Islet of Langerhans (tissue), 1 donor: ENCODE measurements at regions not wholly inside any gene's neighbourhood (a gene's known extent, or its start where the extent isn't known, plus 50 kb on each side); places are given as distances from the start of the nearest gene placed in this dataset.

Experiments
- FAIRE-seq: peaks from one replicate; lab custom pipeline; 2011; peaks lifted over from hg19 to GRCh38; lab: Jason Lieb, UNC

DNA sequence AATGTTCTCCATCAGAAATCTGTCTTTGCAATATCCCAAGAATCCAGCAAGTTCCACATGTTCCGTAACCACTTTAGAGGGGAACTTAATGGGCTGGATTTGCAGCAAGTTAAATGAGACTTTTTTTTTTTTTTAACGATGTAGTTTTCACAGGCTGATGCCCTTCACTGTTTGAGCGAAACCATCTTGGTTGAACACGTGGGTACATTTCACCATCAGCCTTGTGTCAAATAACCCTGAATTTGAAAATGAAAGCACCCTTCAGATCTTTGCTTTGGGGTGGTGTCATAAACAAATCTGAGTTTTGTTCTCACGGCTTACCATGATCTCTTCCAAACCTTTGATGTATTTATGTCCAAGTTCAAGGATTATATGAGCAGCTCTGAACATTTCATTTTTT is 73.7 kb upstream of the EXOC2 start:
- no peak for FAIRE-seq

DNA sequence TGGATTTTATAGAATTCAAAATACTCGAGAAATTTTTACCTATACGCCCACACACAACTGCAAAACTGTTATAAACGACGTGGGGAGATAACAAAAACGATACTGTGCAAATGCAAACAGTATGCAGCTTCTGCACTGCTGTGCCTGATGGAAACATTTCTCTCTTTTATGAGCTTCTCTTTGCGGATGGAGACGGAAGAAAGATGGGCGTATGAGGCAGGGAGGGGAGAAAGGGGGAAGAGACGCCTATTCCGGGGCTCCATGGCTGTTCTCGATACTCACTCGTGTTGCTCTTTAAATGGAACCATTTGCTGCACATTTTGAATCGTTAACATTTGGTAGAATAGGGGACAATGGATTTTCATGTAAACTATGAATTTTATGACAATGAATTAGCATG is 69.1 kb upstream of the EXOC2 start:
- no peak for FAIRE-seq

DNA sequence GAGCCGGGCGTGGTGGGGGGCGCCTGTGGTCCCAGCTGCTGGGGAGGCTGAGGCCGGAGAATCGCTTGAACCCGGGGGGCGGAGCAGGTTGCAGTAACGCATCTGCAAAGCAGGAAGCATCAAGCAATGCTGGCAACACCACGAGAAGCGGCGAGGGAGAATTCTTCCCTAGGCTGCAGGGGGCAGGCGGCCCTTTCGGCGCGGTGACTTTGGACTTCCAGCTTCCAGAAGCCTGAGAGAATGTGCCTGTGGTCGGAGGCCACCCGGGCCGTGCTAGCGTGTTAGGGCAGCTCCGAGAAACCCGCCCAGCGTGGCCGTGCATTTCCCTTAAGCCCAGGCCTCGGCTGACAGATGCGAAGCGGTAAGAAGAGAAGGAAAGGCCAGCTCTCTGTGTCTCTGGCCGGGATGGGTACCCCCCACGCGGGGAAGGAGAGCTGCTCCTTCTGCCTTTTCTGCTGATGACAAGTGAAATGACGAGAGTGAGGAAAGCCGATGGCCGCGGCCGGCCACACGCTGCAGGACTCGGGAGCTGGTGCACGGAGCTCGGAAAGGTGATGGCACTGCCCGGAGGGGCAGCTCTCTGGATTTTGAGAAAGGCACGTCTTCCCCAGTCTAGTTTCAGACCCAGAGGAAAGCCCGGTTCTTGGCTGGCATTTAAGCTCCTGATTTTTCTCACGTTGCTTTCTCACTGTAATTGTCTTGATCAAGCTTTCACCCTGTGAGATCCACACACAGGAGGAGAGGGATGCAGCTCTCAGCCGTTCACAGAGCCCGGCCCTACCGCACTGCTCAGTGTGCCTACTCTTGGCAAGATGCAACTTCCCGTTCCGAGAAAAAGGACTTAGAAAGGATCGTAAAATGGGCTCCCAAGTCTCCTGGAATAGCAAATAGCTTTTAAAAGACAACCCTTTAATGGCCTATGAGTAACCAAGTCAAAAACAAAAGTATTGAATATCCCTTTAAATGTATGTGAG is 68.3 kb upstream of the EXOC2 start:
- no peak for FAIRE-seq

DNA sequence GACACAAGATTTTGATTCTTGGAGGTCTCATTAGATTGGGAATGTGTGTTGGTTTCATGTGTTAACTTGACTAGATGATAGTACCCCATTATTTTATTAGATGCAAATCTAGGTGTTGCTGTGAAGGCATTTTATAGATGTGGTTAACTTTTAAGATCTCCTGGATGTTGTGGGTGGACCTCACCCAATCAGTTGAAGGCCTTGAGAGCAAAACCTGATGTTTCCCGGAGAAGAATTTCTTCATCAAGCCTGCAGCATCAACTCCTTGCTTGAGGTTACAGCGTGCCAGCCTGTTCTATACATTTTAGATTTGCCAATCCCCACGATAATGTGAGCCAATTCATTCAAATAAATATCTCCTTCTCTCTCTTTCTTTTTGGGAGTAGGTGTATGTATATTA is 66.8 kb upstream of the EXOC2 start:
- FAIRE-seq = no peak

DNA sequence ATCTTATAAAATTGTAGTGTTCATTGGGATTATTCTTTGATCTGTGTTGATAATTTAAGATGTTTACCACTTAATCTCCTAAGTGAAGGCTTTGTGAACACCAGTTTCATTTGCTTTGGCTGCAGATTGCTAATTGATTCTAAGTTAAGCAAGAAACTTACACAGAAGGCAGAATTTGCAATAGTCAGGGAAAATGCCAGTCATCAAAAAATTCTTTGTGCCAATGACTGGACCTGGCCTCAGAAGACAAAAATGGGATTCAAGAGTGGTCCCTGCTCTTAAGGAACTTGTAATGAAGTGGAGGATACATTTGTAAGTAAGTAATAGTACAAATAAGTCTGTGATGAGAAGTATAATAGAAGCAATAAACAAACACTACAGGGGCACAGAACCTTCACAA is 63.3 kb upstream of the EXOC2 start:
- no peak for FAIRE-seq

DNA sequence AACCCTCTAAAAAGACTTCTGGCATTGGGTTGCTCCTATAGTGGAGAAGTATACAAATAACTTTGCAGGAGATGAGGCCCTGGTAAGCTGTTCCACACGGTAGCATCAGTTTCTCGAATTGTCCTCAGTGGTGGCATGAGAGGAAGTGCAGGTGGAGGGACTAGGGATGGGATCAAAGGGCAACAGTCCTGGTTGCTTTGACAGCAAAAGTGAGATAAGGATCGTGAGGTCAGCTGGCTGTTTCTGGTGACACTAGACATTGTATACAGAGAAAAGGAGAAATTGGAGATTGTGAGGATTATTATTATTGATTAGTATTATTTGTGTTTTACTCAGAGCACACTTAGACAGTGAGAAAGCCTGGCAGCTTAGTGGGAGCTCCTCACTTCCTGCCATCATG is 61.3 kb upstream of the EXOC2 start:
- no peak for FAIRE-seq

DNA sequence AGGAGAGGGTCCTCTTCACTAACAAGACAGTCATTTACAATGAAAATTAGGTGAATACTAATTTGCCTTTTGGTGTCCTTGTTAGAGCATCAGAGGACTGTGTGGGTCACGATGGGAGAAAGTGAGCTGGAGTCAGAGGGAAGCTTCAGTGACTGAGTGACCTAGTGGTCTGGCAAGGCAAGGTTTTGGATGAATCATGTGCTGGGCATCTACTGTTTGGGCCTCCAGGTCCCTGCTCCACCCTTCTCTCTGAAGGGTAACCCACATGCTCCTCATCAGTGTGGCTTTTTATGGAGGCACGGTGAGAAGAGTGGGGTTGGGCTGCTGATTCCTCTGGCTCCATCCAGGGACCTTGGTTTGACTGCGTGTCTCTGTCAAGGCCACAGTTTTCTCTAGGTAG is 60.5 kb upstream of the EXOC2 start:
- no peak for FAIRE-seq

DNA sequence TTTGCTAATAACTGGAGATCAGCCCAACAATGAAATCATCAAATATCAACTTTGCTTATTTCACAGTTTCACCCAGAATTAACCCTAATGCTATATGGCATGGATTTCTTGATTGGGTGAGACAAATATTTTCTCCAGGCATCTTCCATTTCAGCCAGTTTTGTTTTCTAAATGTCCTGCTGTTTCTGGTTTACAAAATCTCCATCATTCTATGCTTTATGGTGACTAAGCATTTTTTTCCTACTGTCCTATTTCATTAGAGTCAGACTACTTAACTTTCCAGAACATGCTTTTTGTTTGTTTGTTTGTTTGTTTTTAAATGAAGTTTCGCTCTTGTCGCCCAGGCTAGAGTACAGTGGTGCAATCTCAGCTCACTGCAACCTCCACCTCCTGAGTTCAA is 59.5 kb upstream of the EXOC2 start:
- no peak for FAIRE-seq

DNA sequence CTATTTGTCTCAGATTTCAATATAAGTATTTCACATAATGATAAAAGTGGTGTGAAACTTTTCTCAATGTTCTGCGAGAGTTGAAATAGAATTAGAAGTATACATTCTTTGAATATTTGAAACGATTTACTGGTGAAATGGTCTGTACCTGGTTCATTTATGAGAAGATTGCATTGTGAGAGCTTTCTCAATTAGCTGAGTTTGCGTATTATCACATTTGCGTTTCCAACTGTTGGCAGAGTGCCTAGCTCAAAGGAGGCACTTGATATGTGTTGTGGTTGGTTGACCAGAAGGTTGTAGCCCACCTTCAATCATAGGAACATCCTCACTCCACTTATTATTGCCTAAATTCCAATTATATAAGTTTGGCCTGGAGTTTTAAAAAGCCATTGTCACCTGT is 58.8 kb upstream of the EXOC2 start:
- FAIRE-seq = peak; percentile 61

DNA sequence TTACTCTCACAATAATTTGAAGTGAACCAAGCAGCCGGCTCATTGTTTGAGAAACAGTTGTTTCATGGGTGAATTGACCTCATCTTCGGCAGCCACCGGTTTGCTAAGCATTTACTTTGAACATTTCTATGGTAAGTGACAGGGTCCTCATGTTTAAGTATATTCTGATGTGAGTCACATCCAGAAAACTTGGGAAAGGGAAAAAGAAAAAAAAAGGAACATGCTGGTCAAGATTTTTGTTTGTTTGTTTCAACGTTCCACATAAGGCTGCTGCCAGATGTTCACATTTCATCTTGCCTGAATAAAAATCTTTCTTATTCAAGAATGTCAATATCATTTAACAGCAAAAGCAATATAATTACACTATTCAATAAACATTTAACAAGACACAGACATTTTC is 55.0 kb upstream of the EXOC2 start:
- peak; percentile 97 for FAIRE-seq

DNA sequence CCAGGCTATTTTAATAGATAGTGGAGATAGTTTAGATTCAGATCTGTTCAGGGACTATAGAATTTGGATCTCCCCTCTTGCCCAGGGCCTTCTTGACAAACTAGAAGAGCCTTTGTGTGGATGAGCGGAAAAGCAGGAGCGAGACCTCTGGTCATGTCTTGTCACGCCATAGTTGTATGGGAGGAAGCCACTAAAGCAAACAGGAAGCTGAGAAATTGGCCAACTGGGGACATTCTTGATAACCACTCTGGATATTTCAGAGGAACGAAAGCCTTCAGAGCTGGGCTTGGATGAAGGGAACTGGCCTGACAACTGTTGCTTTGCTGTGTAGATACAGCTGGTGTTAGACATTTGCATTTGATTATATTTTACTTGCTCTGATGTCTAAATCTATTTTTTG is 54.1 kb upstream of the EXOC2 start:
- FAIRE-seq = no peak

DNA sequence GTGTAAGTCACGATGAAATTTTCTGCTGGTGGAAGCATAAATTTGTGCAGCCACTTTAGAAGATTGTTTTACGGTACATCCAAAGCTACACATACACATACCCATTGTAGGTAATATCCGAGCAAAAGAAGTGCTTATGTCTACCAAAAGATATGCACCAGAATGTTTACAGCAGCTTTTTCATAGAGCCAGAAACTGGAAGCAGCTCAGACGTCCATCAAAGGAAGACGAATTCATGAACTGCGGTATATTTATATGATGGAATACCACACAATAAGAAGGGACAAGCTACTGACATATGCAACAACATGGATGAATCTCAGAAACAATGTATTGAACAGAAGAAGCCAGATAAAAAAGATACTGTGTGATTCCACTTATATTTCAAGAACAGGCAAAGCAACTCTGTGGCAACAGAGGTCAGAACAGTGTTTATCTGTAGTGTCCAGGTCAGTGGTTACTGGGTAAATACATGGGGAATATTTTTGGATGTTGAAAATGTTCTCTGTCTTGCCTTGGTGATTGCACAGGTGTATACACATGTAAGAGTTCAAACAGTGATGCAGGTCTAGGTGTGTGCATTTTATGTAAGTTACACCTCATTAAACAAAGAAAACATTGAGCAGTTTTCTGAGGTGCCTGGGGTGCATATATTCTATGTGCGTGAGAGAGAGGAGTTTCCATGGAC is 51.9 kb upstream of the EXOC2 start:
- peak; percentile 99 for FAIRE-seq

DNA sequence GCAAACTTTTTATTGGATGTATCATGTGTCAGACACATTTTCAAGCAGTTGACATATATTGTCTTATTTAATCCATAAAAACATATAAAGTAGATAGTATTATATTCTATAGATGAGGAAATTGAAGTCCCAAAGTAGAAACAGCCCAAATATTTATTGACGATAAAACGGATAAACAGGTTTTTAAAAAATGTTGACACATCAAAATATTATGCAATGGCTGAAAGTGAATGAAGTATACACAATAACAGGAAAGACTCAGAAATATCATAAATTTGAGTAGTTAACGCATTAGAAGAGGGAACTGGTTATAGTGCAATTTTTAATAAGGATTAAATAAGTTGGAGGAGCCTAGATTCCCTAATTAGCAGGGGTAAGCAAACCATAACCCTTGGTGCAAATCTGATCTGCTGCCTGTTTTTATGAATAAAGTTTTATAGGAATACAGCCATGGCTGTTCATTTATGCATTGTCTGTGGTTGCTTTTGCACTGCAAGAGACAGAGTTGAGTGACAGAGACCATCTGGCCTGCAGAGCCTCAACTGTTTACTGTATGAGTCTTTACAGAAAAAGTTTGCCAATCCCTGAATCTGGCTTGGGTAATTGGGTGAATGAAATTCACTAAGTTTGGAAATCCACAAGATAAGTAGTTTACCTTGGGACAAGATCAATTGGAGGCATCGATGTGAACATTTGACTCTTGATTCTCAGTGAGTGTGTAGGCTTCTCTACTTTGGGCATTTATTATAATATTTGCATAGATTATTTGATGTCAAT is 50.6 kb upstream of the EXOC2 start:
- peak; percentile 84 for FAIRE-seq
